GM23248 (cell line): ENCODE measurements at regions not wholly inside any gene's neighbourhood (a gene's known extent, or its start where the extent isn't known, plus 50 kb on each side); places are given as distances from the start of the nearest gene placed in this dataset.

Experiments used
- EZH2 ChIP-seq: fragments of 200-600 bp; sonication (generic); IDR thresholded peaks from 2 replicates; pipeline ENCODE4 v1.6.1; 2018; ENCODE audit warnings: antibody characterized with exemption, mild to moderate bottlenecking; ENCODE audit not compliant: insufficient read depth, poor library complexity, severe bottlenecking
- EZH2phosphoT487 ChIP-seq: fragments of 200-600 bp; sonication (generic); IDR thresholded peaks from 2 replicates; pipeline ENCODE4 v1.6.1; 2018; ENCODE audit warnings: antibody characterized with exemption, moderate library complexity, mild to moderate bottlenecking, low read depth; ENCODE audit not compliant: insufficient read depth

DNA sequence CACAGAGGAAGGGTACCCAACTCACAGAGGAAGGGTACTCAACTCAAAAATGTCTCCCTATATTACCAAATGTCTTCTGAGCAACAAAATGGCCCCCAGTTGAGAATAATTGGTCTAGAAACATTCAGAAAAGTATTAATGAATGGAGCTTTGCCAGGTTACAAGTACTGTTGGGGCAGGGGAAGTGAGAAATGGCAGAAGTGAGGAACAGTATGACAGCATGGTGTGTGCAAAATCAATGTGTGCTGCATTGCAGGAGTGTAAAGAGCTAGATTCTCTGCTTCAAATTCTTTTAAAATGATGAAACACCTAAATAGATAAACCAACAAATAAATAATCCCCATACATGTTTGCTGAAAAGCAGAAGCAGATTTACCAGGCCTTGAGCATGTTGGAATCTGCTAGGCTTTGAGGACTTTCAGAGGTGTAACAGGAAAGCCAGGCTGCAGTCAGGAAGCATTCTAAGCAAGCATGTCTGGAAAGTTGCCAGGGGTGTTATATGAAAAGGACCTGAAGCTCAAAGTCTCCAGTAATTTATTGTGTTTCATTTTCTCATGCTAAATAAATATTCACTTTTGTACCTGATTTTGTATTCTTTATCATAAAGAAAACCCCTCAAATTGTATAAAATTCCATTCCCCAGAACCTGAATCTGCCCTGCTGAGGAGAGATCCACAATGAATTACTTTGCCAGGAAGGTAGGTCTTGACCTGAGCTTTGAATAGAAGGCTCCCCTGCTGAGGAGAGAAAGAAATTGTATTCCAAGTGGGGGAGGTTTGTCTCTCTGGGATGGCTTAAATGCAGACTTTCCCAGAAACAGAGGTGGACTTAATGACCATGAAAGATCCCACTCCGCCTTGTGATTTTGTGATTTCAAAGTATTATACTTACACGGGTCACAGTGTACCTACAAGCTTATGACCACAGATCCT, 265.0 kb upstream of the MARCKS start:
- no peak for TF ChIP-seq EZH2
- TF ChIP-seq EZH2phosphoT487, result no peak
